IMR-90 (cell line): ENCODE measurements at regions not wholly inside any gene's neighbourhood (a gene's known extent, or its start where the extent isn't known, plus 50 kb on each side); places are given as distances from the start of the nearest gene placed in this dataset.
A peak's percentile ranks its signal among the peaks of the same experiment; 100 is the strongest.

ENCODE experiments used
- ATAC-seq: fragments of 200-7000 bp; cut with Tn5 transposase; 2 replicates; pipeline ENCODE4 v1.9.1; 2020; ENCODE audit warnings: low read depth, mild to moderate bottlenecking, moderate library complexity
- BruUV-seq: library from RNA; stranded (reverse); fragments of 400-500 nt; replicated peaks from 2 replicates; lab custom pipeline; 2021; lab: Mats Ljungman, UMichigan
- CTCF ChIA-PET: fragments of 300-600 bp; formaldehyde crosslinking; extraction: SDS; loops from one replicate; lab custom pipeline; 2021; ENCODE audit warnings: antibody characterized with exemption; lab: Yijun Ruan, JAX
- POLR2A ChIA-PET: fragments of 300-600 bp; sonication (Branson Sonifier 250); formaldehyde crosslinking; loops from one replicate; lab custom pipeline; 2022; ENCODE audit warnings: antibody characterized with exemption; ENCODE audit not compliant: unreplicated experiment; lab: Charles Lee
- DNase-seq: peaks from one replicate; pipeline ENCODE4 v3.0.0; 2013
- H2AFZ ChIP-seq: replicated peaks from 2 replicates; pipeline ENCODE3; 2013; ENCODE audit warnings: low read length, mild to moderate bottlenecking; ENCODE audit not compliant: poor library complexity
- H2AK5ac ChIP-seq: 2 replicates; pipeline ENCODE4 v1.6.1; 2013; ENCODE audit warnings: low read depth, low read length, inconsistent platforms
- H2AK9ac ChIP-seq: replicated peaks from 2 replicates; pipeline ENCODE3; 2013; ENCODE audit warnings: mild to moderate bottlenecking, low read depth, low read length, moderate library complexity; ENCODE audit not compliant: poor library complexity
- H2BK120ac ChIP-seq: 2 replicates; pipeline ENCODE4 v1.6.1; 2013; ENCODE audit warnings: low read depth, low read length, inconsistent platforms
- H2BK15ac ChIP-seq: 3 replicates; pipeline ENCODE4 v1.6.1; 2013; ENCODE audit warnings: low read depth, low read length, inconsistent platforms
- H2BK20ac ChIP-seq: 2 replicates; pipeline ENCODE4 v1.6.1; 2013; ENCODE audit warnings: low read depth, mild to moderate bottlenecking, inconsistent platforms, low read length, moderate library complexity
- H2BK5ac ChIP-seq: 2 replicates; pipeline ENCODE4 v1.6.1; 2013; ENCODE audit warnings: mild to moderate bottlenecking, low read depth, low read length, inconsistent platforms; ENCODE audit not compliant: poor library complexity, severe bottlenecking
- H3K14ac ChIP-seq: replicated peaks from 2 replicates; pipeline ENCODE4 v1.6.1; 2013; ENCODE audit warnings: low read depth, low read length, inconsistent platforms
- H3K18ac ChIP-seq: 2 replicates; pipeline ENCODE4 v1.6.1; 2013; ENCODE audit warnings: low read depth, low read length, control low read depth
- H3K23ac ChIP-seq: 2 replicates; pipeline ENCODE4 v1.6.1; 2013; ENCODE audit warnings: low read depth, low read length, inconsistent platforms
- H3K27ac ChIP-seq: 2 replicates; pipeline ENCODE4 v1.5.1; 2013; ENCODE audit warnings: mild to moderate bottlenecking, control low read depth, low read length; ENCODE audit not compliant: insufficient read depth
- H3K27me3 ChIP-seq: 2 replicates; pipeline ENCODE4 v1.6.1; 2013; ENCODE audit warnings: low read length; ENCODE audit not compliant: control insufficient read depth, insufficient read depth
- H3K36me3 ChIP-seq: 2 replicates; pipeline ENCODE4 v1.6.1; 2013; ENCODE audit warnings: low read length, mixed read lengths; ENCODE audit not compliant: control insufficient read depth, insufficient read depth
- H3K4ac ChIP-seq: 2 replicates; pipeline ENCODE4 v1.6.1; 2013; ENCODE audit warnings: low read depth, low read length, inconsistent platforms
- H3K4me1 ChIP-seq: 2 replicates; pipeline ENCODE4 v1.6.1; 2013; ENCODE audit warnings: low read length, mixed read lengths; ENCODE audit not compliant: control insufficient read depth, insufficient read depth
- H3K4me2 ChIP-seq: 2 replicates; pipeline ENCODE4 v1.6.1; 2013; ENCODE audit warnings: low read depth, mild to moderate bottlenecking, control low read depth, low read length, moderate library complexity
- H3K4me3 ChIP-seq: 2 replicates; pipeline ENCODE4 v1.5.1; 2013; ENCODE audit warnings: low read depth, mild to moderate bottlenecking, control low read depth, low read length, moderate library complexity; ENCODE audit not compliant: insufficient read depth
- H3K56ac ChIP-seq: 2 replicates; pipeline ENCODE4 v1.6.1; 2013; ENCODE audit warnings: low read length, inconsistent platforms; ENCODE audit not compliant: insufficient read depth; ENCODE audit errors: extremely low read depth
- H3K79me1 ChIP-seq, 2 experiments: 2 replicates each; pipeline ENCODE4 v1.6.1; 2013; ENCODE audit warnings: low read length in 2 of 2, inconsistent platforms in 1 of 2, low read depth in 1 of 2
- H3K9ac ChIP-seq: 2 replicates; pipeline ENCODE4 v1.6.1; 2013; ENCODE audit warnings: low read depth, low read length, control low read depth
- H3K9me1 ChIP-seq: 2 replicates; pipeline ENCODE4 v1.6.1; 2013; ENCODE audit warnings: low read length, inconsistent platforms; ENCODE audit not compliant: insufficient read depth
- H3K9me3 ChIP-seq: 2 replicates; pipeline ENCODE4 v1.6.1; 2013; ENCODE audit warnings: low read length; ENCODE audit not compliant: control insufficient read depth, insufficient read depth
- H4K20me1 ChIP-seq: 2 replicates; pipeline ENCODE4 v1.6.1; 2013; ENCODE audit warnings: low read length, inconsistent platforms; ENCODE audit not compliant: insufficient read depth
- H4K5ac ChIP-seq: 2 replicates; pipeline ENCODE4 v1.6.1; 2013; ENCODE audit warnings: mild to moderate bottlenecking, low read depth, low read length, control low read depth
- H4K8ac ChIP-seq, 2 experiments: 2 replicates each; pipeline ENCODE4 v1.6.1; 2013; ENCODE audit warnings: low read depth in 2 of 2, low read length in 2 of 2, control low read depth in 1 of 2, inconsistent platforms in 1 of 2
- H4K91ac ChIP-seq: 2 replicates; pipeline ENCODE4 v1.6.1; 2013; ENCODE audit warnings: low read depth, low read length, inconsistent platforms; ENCODE audit not compliant: insufficient read depth
- CEBPB ChIP-seq: IDR thresholded peaks from 2 replicates; pipeline ENCODE4 v1.6.1; 2012; ENCODE audit warnings: low read depth, low read length, improper control_type of control experiment
- CHD1 ChIP-seq: IDR thresholded peaks from 2 replicates; pipeline ENCODE4 v1.6.1; 2012; ENCODE audit warnings: low read depth, low read length, improper control_type of control experiment
- FOS ChIP-seq: fragments of 150-350 bp; IDR thresholded peaks from 2 replicates; pipeline ENCODE4 v1.6.1; 2016; ENCODE audit warnings: low read depth, low read length
- MAFK ChIP-seq: IDR thresholded peaks from 2 replicates; pipeline ENCODE4 v1.6.1; 2012; ENCODE audit warnings: low read depth, low read length, improper control_type of control experiment
- MAZ ChIP-seq: IDR thresholded peaks from 2 replicates; pipeline ENCODE4 v1.6.1; 2012; ENCODE audit warnings: low read depth, mild to moderate bottlenecking, low read length, improper control_type of control experiment, moderate library complexity, borderline replicate concordance
- MXI1 ChIP-seq: IDR thresholded peaks from 2 replicates; pipeline ENCODE4 v1.6.1; 2012; ENCODE audit warnings: low read depth, mild to moderate bottlenecking, low read length, moderate library complexity, borderline replicate concordance
- NFE2L2 ChIP-seq: fragments of 150-350 bp; IDR thresholded peaks from 2 replicates; pipeline ENCODE4 v1.6.1; 2016; ENCODE audit warnings: low read depth, mild to moderate bottlenecking, low read length
- POLR2A ChIP-seq: IDR thresholded peaks from 2 replicates; pipeline ENCODE4 v1.6.1; 2012; ENCODE audit warnings: mild to moderate bottlenecking, low read depth, low read length
- RAD21 ChIP-seq: IDR thresholded peaks from 2 replicates; pipeline ENCODE4 v1.6.1; 2012; ENCODE audit warnings: low read length, improper control_type of control experiment
- RFX5 ChIP-seq: IDR thresholded peaks from 2 replicates; pipeline ENCODE4 v1.8.0; 2012; ENCODE audit warnings: low read depth, mild to moderate bottlenecking, low read length, moderate library complexity
- SMC3 ChIP-seq: fragments of 150-350 bp; IDR thresholded peaks from 2 replicates; pipeline ENCODE4 v1.6.1; 2016; ENCODE audit warnings: low read depth, mild to moderate bottlenecking, antibody characterized with exemption, low read length, moderate library complexity
- USF2 ChIP-seq: fragments of 150-350 bp; IDR thresholded peaks from 2 replicates; pipeline ENCODE4 v1.6.1; 2017; ENCODE audit warnings: mild to moderate bottlenecking, antibody characterized with exemption, low read length, low read depth
- WGBS, 2 experiments: methylation state at CpG; one replicate each; pipeline versions ENCODE4 v1.1.5 to v1.1.7; 2013; ENCODE audit warnings: missing lambda C conversion rate in 2 of 2; ENCODE audit not compliant: insufficient read length in 1 of 2; ENCODE audit errors: extremely low coverage in 2 of 2; 5-methylcytosine and 5-hydroxymethylcytosine counted together
- dilution Hi-C: fragments of 300-500 bp; cut with HindIII; formaldehyde crosslinking; loops from one replicate; pipeline ENCODE4 v1.14.3; 2018; ENCODE audit warnings: low sequenced_read_pairs; ENCODE audit not compliant: unreplicated experiment
- in situ Hi-C: fragments of 300-500 bp; cut with MboI; formaldehyde crosslinking; loops from 3 replicates; pipeline ENCODE4 v1.14.3; 2019; ENCODE audit warnings: low sequenced_read_pairs, inconsistent platforms, mixed read lengths
- intact Hi-C: fragments of 100-400 bp; cut with micrococcal nuclease; formaldehyde crosslinking; loops from 2 replicates; pipeline ENCODE4 v1.10.0; 2022
- TF ChIP-seq, protein P1 (sequence below): fragments of 150-350 bp; IDR thresholded peaks from 2 replicates; pipeline ENCODE4 v1.6.1; 2016; ENCODE audit warnings: low read depth, mild to moderate bottlenecking, low read length, moderate library complexity, borderline replicate concordance
- TF ChIP-seq, protein P2 (sequence below): conservative IDR thresholded peaks from 2 replicates; pipeline ENCODE4 v1.5.1; 2012; ENCODE audit warnings: mild to moderate bottlenecking, low read depth, low read length, improper control_type of control experiment

- ChIA-PET CTCF (no interaction called here), POLR2A (no interaction called here)
- in situ Hi-C loops, result no loop called here
- Histone ChIP-seq H3K4me2 (no peak overlapping the region), H3K27me3 (peaks cover 2% of the 10 kb centered on the region; the same call in 1 of the 2 replicates), H3K14ac (no peak overlapping the region), H3K79me1 (no peaks in the 10 kb centered on the region), H4K5ac (no peak overlapping the region), H2BK5ac (peak overlapping the region; percentile 56), H3K4me3 (no peak overlapping the region), H3K9me3 (peaks cover 11% of the 10 kb centered on the region), H3K4ac (no peak overlapping the region), H3K18ac (no peak overlapping the region), H3K23ac (no peak overlapping the region), H3K9ac (no peak overlapping the region), H2BK20ac (no peak overlapping the region), H3K36me3 (no peaks in the 10 kb centered on the region), H4K8ac (no peak overlapping the region), H2AK5ac (no peak overlapping the region), H4K20me1 (no peaks in the 10 kb centered on the region; the same call in 1 of the 2 replicates), H3K56ac (no peak overlapping the region), H3K4me1 (no peaks in the 10 kb centered on the region), H2BK15ac (no peak overlapping the region), H2AK9ac (peak overlapping the region; percentile 55), H3K9me1 (no peaks in the 10 kb centered on the region), H2BK120ac (no peak overlapping the region), H3K27ac (no peak overlapping the region), H4K91ac (no peak overlapping the region), H2AFZ (no peak overlapping the region)
- TF ChIP-seq SMC3 (no peak), MXI1 (no peak), MAZ (no peak), USF2 (no peak), CHD1 (no peak), POLR2A (no peak), MAFK (no peak), FOS (no peak), NFE2L2 (no peak), RFX5 (no peak), CEBPB (no peak), RAD21 (no peak)
- TF ChIP-seq, protein P1, sequence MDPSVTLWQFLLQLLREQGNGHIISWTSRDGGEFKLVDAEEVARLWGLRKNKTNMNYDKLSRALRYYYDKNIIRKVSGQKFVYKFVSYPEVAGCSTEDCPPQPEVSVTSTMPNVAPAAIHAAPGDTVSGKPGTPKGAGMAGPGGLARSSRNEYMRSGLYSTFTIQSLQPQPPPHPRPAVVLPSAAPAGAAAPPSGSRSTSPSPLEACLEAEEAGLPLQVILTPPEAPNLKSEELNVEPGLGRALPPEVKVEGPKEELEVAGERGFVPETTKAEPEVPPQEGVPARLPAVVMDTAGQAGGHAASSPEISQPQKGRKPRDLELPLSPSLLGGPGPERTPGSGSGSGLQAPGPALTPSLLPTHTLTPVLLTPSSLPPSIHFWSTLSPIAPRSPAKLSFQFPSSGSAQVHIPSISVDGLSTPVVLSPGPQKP, result no peak
- TF ChIP-seq, protein P2, sequence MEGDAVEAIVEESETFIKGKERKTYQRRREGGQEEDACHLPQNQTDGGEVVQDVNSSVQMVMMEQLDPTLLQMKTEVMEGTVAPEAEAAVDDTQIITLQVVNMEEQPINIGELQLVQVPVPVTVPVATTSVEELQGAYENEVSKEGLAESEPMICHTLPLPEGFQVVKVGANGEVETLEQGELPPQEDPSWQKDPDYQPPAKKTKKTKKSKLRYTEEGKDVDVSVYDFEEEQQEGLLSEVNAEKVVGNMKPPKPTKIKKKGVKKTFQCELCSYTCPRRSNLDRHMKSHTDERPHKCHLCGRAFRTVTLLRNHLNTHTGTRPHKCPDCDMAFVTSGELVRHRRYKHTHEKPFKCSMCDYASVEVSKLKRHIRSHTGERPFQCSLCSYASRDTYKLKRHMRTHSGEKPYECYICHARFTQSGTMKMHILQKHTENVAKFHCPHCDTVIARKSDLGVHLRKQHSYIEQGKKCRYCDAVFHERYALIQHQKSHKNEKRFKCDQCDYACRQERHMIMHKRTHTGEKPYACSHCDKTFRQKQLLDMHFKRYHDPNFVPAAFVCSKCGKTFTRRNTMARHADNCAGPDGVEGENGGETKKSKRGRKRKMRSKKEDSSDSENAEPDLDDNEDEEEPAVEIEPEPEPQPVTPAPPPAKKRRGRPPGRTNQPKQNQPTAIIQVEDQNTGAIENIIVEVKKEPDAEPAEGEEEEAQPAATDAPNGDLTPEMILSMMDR, result no peak
- dilution Hi-C loops, result no loop called here
- intact Hi-C loops, result loop anchor here (10.0 kb wide), 1 partner anchor 164 kb away; no protein-coding TSS in a partner anchor
- no peak for DNase-seq
- BruUV-seq, result no TSS peak
- 78% methylated on average over 1 of the region's 2 CpGs; no CpG with 5 or more reads in 1 of the 2 experiments for WGBS, 2 experiments
- ATAC-seq, result no peak
These were observed 94.3 kb downstream of the ASB1 start for GRCh38 chr2:238521002-238521401.
